ENCODE measurements at regions not wholly inside any gene's neighbourhood (a gene's known extent, or its start where the extent isn't known, plus 50 kb on each side); places are given as distances from the start of the nearest gene placed in this dataset.

GRCh38 chr6:170095273-170095981 lies 195.5 kb downstream of the DLL1 start:
- H3K27ac ChIP-seq (ENCODE audit: low read depth, low read length), result no peak overlapping the region
- no peaks in the 10 kb centered on the region for H3K36me3 ChIP-seq (ENCODE audit: insufficient read depth, low read length)
- H3K9ac ChIP-seq (ENCODE audit: low read length), result no peak overlapping the region
- H3K4me3 ChIP-seq (ENCODE audit: low read depth in 1 of 2, low read length in 2 of 2), result no peak overlapping the region
- H3K9me3 ChIP-seq (ENCODE audit: low read length), result no peaks in the 10 kb centered on the region
- peaks cover 12% of the 10 kb centered on the region for H3K4me1 ChIP-seq (ENCODE audit: insufficient read depth, low read length)
- H3K27me3 ChIP-seq (ENCODE audit: control insufficient read depth in 1 of 2, insufficient read depth in 2 of 2, low read length in 2 of 2), result no peaks in the 10 kb centered on the region

GRCh38 chr6:170094686-170095272 lies 196.1 kb downstream of the DLL1 start:
- peaks cover 12% of the 10 kb centered on the region for H3K4me1 ChIP-seq (ENCODE audit: insufficient read depth, low read length)
- no peaks in the 10 kb centered on the region for H3K9me3 ChIP-seq (ENCODE audit: low read length)
- no peaks in the 10 kb centered on the region for H3K27me3 ChIP-seq (ENCODE audit: control insufficient read depth in 1 of 2, insufficient read depth in 2 of 2, low read length in 2 of 2)
- H3K4me3 ChIP-seq (ENCODE audit: low read depth in 1 of 2, low read length in 2 of 2), result no peak overlapping the region
- H3K36me3 ChIP-seq (ENCODE audit: insufficient read depth, low read length), result no peaks in the 10 kb centered on the region
- no peak overlapping the region for H3K9ac ChIP-seq (ENCODE audit: low read length)
- H3K27ac ChIP-seq (ENCODE audit: low read depth, low read length), result no peak overlapping the region

- Histone ChIP-seq H3K9me3 (ENCODE audit: low read length) (no peaks in the 10 kb centered on the region), H3K4me1 (ENCODE audit: insufficient read depth, low read length) (peaks cover 12% of the 10 kb centered on the region), H3K36me3 (ENCODE audit: insufficient read depth, low read length) (no peaks in the 10 kb centered on the region), H3K27ac (ENCODE audit: low read depth, low read length) (no peak overlapping the region), H3K4me3 (ENCODE audit: low read depth in 1 of 2, low read length in 2 of 2) (no peak overlapping the region), H3K9ac (ENCODE audit: low read length) (no peak overlapping the region), H3K27me3 (ENCODE audit: control insufficient read depth in 1 of 2, insufficient read depth in 2 of 2, low read length in 2 of 2) (no peaks in the 10 kb centered on the region)
These were observed 197.0 kb downstream of the DLL1 start for GRCh38 chr6:170093658-170094596.

GRCh38 chr6:170093276-170093657 lies 197.6 kb downstream of the DLL1 start:
- H3K27ac ChIP-seq (ENCODE audit: low read depth, low read length), result no peak overlapping the region
- no peaks in the 10 kb centered on the region for H3K9me3 ChIP-seq (ENCODE audit: low read length)
- H3K4me1 ChIP-seq (ENCODE audit: insufficient read depth, low read length), result peaks cover 12% of the 10 kb centered on the region
- no peak overlapping the region for H3K4me3 ChIP-seq (ENCODE audit: low read depth in 1 of 2, low read length in 2 of 2)
- no peaks in the 10 kb centered on the region for H3K36me3 ChIP-seq (ENCODE audit: insufficient read depth, low read length)
- no peaks in the 10 kb centered on the region for H3K27me3 ChIP-seq (ENCODE audit: control insufficient read depth in 1 of 2, insufficient read depth in 2 of 2, low read length in 2 of 2)
- no peak overlapping the region for H3K9ac ChIP-seq (ENCODE audit: low read length)

GRCh38 chr6:170092826-170093225 lies 198.1 kb downstream of the DLL1 start:
- Histone ChIP-seq H3K4me1 (ENCODE audit: insufficient read depth, low read length) (peaks cover 12% of the 10 kb centered on the region), H3K4me3 (ENCODE audit: low read depth in 1 of 2, low read length in 2 of 2) (no peak overlapping the region), H3K27ac (ENCODE audit: low read depth, low read length) (no peak overlapping the region), H3K27me3 (ENCODE audit: control insufficient read depth in 1 of 2, insufficient read depth in 2 of 2, low read length in 2 of 2) (no peaks in the 10 kb centered on the region), H3K36me3 (ENCODE audit: insufficient read depth, low read length) (no peaks in the 10 kb centered on the region), H3K9me3 (ENCODE audit: low read length) (no peaks in the 10 kb centered on the region), H3K9ac (ENCODE audit: low read length) (no peak overlapping the region)

GRCh38 chr6:170091639-170092579 lies 199.0 kb downstream of the DLL1 start:
- no peaks in the 10 kb centered on the region for H3K27me3 ChIP-seq (ENCODE audit: control insufficient read depth in 1 of 2, insufficient read depth in 2 of 2, low read length in 2 of 2)
- peaks cover 12% of the 10 kb centered on the region for H3K4me1 ChIP-seq (ENCODE audit: insufficient read depth, low read length)
- H3K27ac ChIP-seq (ENCODE audit: low read depth, low read length), result no peak overlapping the region
- H3K36me3 ChIP-seq (ENCODE audit: insufficient read depth, low read length), result no peaks in the 10 kb centered on the region
- H3K4me3 ChIP-seq (ENCODE audit: low read depth in 1 of 2, low read length in 2 of 2), result no peak overlapping the region
- H3K9ac ChIP-seq (ENCODE audit: low read length), result no peak overlapping the region
- no peaks in the 10 kb centered on the region for H3K9me3 ChIP-seq (ENCODE audit: low read length)

- no peaks in the 10 kb centered on the region for H3K36me3 ChIP-seq (ENCODE audit: insufficient read depth, low read length)
- no peak overlapping the region for H3K4me3 ChIP-seq (ENCODE audit: low read depth in 1 of 2, low read length in 2 of 2)
- no peak overlapping the region for H3K27ac ChIP-seq (ENCODE audit: low read depth, low read length)
These were observed 199.8 kb downstream of the DLL1 start for GRCh38 chr6:170091000-170091638.

GRCh38 chr6:170090561-170090960 lies 200.3 kb downstream of the DLL1 start:
- H3K4me1 ChIP-seq (ENCODE audit: insufficient read depth, low read length), result peaks cover 7% of the 10 kb centered on the region
- H3K36me3 ChIP-seq (ENCODE audit: insufficient read depth, low read length), result no peaks in the 10 kb centered on the region
- no peaks in the 10 kb centered on the region for H3K9me3 ChIP-seq (ENCODE audit: low read length)
- no peak overlapping the region for H3K4me3 ChIP-seq (ENCODE audit: low read depth in 1 of 2, low read length in 2 of 2)
- no peaks in the 10 kb centered on the region for H3K27me3 ChIP-seq (ENCODE audit: control insufficient read depth in 1 of 2, insufficient read depth in 2 of 2, low read length in 2 of 2)
- no peak overlapping the region for H3K9ac ChIP-seq (ENCODE audit: low read length)
- no peak overlapping the region for H3K27ac ChIP-seq (ENCODE audit: low read depth, low read length)

More at GRCh38 chr6:170091000-170091638, 199.8 kb downstream of the DLL1 start:
- H3K4me1 ChIP-seq (ENCODE audit: insufficient read depth, low read length), result peaks cover 6% of the 10 kb centered on the region
- H3K9ac ChIP-seq (ENCODE audit: low read length), result no peak overlapping the region
- H3K27me3 ChIP-seq (ENCODE audit: control insufficient read depth in 1 of 2, insufficient read depth in 2 of 2, low read length in 2 of 2), result no peaks in the 10 kb centered on the region
- H3K9me3 ChIP-seq (ENCODE audit: low read length), result no peaks in the 10 kb centered on the region

GRCh38 chr6:170089963-170090362 lies 200.9 kb downstream of the DLL1 start:
- Histone ChIP-seq H3K36me3 (ENCODE audit: insufficient read depth, low read length) (no peaks in the 10 kb centered on the region), H3K27ac (ENCODE audit: low read depth, low read length) (no peak overlapping the region), H3K27me3 (ENCODE audit: control insufficient read depth in 1 of 2, insufficient read depth in 2 of 2, low read length in 2 of 2) (no peaks in the 10 kb centered on the region), H3K4me1 (ENCODE audit: insufficient read depth, low read length) (peaks cover 10% of the 10 kb centered on the region), H3K9ac (ENCODE audit: low read length) (no peak overlapping the region), H3K4me3 (ENCODE audit: low read depth in 1 of 2, low read length in 2 of 2) (no peak overlapping the region), H3K9me3 (ENCODE audit: low read length) (no peaks in the 10 kb centered on the region)

- Histone ChIP-seq H3K27ac (ENCODE audit: low read depth, low read length) (no peak overlapping the region), H3K9ac (ENCODE audit: low read length) (no peak overlapping the region), H3K36me3 (ENCODE audit: insufficient read depth, low read length) (no peaks in the 10 kb centered on the region), H3K27me3 (ENCODE audit: control insufficient read depth in 1 of 2, insufficient read depth in 2 of 2, low read length in 2 of 2) (no peaks in the 10 kb centered on the region), H3K9me3 (ENCODE audit: low read length) (no peaks in the 10 kb centered on the region), H3K4me3 (ENCODE audit: low read depth in 1 of 2, low read length in 2 of 2) (no peak overlapping the region), H3K4me1 (ENCODE audit: insufficient read depth, low read length) (peaks cover 10% of the 10 kb centered on the region)
These were observed 202.3 kb downstream of the DLL1 start for GRCh38 chr6:170088582-170088955.

Data from muscle layer of colon (tissue), 2 donors.